ENCODE measurements at regions not wholly inside any gene's neighbourhood (a gene's known extent, or its start where the extent isn't known, plus 50 kb on each side); places are given as distances from the start of the nearest gene placed in this dataset.

- DNase-seq (ENCODE audit: low read depth in 3 of 3, low spot score in 2 of 3), result no peak
Measured at GRCh38 chr2:157178874-157179273, 78.6 kb upstream of the GALNT5 start.

- no peak for DNase-seq (ENCODE audit: low read depth in 3 of 3, low spot score in 2 of 3)
Measured at GRCh38 chr2:157179324-157180105, 78.0 kb upstream of the GALNT5 start.

- DNase-seq (ENCODE audit: low read depth in 3 of 3, low spot score in 2 of 3), result no peak
Measured at GRCh38 chr2:157180359-157180758, 77.1 kb upstream of the GALNT5 start.

GRCh38 chr2:157181234-157181633, 76.3 kb upstream of the GALNT5 start:
- no peak for DNase-seq (ENCODE audit: low read depth in 3 of 3, low spot score in 2 of 3)

- no peak for DNase-seq (ENCODE audit: low read depth in 3 of 3, low spot score in 2 of 3)
Measured at GRCh38 chr2:157182204-157182709, 75.2 kb upstream of the GALNT5 start.

- DNase-seq (ENCODE audit: low read depth in 3 of 3, low spot score in 2 of 3), result no peak
Measured at GRCh38 chr2:157182834-157183396, 74.6 kb upstream of the GALNT5 start.

GRCh38 chr2:157184161-157184895, 73.2 kb upstream of the GALNT5 start:
- DNase-seq (ENCODE audit: low read depth in 3 of 3, low spot score in 2 of 3), result no peak

- no peak for DNase-seq (ENCODE audit: low read depth in 3 of 3, low spot score in 2 of 3)
Measured at GRCh38 chr2:157185476-157186227, 71.9 kb upstream of the GALNT5 start.

GRCh38 chr2:157190151-157190550, 67.4 kb upstream of the GALNT5 start:
- no peak for DNase-seq (ENCODE audit: low read depth in 3 of 3, low spot score in 2 of 3)

GRCh38 chr2:157191186-157191585, 66.3 kb upstream of the GALNT5 start:
- no peak for DNase-seq (ENCODE audit: low read depth in 3 of 3, low spot score in 2 of 3)

- DNase-seq (ENCODE audit: low read depth in 3 of 3, low spot score in 2 of 3), result no peak
Measured at GRCh38 chr2:157192445-157193423, 64.8 kb upstream of the GALNT5 start.

GRCh38 chr2:157193461-157193860, 64.0 kb upstream of the GALNT5 start:
- DNase-seq (ENCODE audit: low read depth in 3 of 3, low spot score in 2 of 3), result no peak

GRCh38 chr2:157194097-157194688, 63.3 kb upstream of the GALNT5 start:
- DNase-seq (ENCODE audit: low read depth in 3 of 3, low spot score in 2 of 3), result peak; percentile 10 to 31 (median 16)

GRCh38 chr2:157194844-157195243, 62.7 kb upstream of the GALNT5 start:
- DNase-seq (ENCODE audit: low read depth in 3 of 3, low spot score in 2 of 3), result no peak

- DNase-seq (ENCODE audit: low read depth in 3 of 3, low spot score in 2 of 3), result no peak
Measured at GRCh38 chr2:157196956-157197355, 60.5 kb upstream of the GALNT5 start.

- no peak for DNase-seq (ENCODE audit: low read depth in 3 of 3, low spot score in 2 of 3)
Measured at GRCh38 chr2:157197848-157198247, 59.7 kb upstream of the GALNT5 start.

- DNase-seq (ENCODE audit: low read depth in 3 of 3, low spot score in 2 of 3), result no peak
Measured at GRCh38 chr2:157203651-157204050, 53.9 kb upstream of the GALNT5 start.

- no peak for DNase-seq (ENCODE audit: low read depth in 3 of 3, low spot score in 2 of 3)
Measured at GRCh38 chr2:157204401-157204800, 53.1 kb upstream of the GALNT5 start.

GRCh38 chr2:157206916-157207315, 50.6 kb upstream of the GALNT5 start:
- no peak for DNase-seq (ENCODE audit: low read depth in 3 of 3, low spot score in 2 of 3)

All from right renal cortex interstitium (tissue), 3 donors.